Activated T-helper 2 cell treated with anti-CD3 and anti-CD28 coated beads, Interferon-gamma antibody, Interleukin-2, Interleukin-4, amounts not matched to agents 10 μg/mL and 5 μg/mL and 100 μg/mL, durations not matched to agents 14 hours and 24 hours and 36 hours (primary cell): ENCODE measurements at regions not wholly inside any gene's neighbourhood (a gene's known extent, or its start where the extent isn't known, plus 50 kb on each side); places are given as distances from the start of the nearest gene placed in this dataset.

Experiments used
- DNase-seq: peaks from one replicate; pipeline ENCODE4 v3.0.0; 2021; ENCODE audit warnings: low spot score
- H3K27ac Mint-ChIP-seq: one replicate; pipeline ENCODE4 v1.8.0; 2021; ENCODE audit warnings: mixed read lengths
- H3K27me3 Mint-ChIP-seq: one replicate; pipeline ENCODE4 v1.8.0; 2021; ENCODE audit warnings: low read depth, mixed read lengths
- H3K36me3 Mint-ChIP-seq: one replicate; pipeline ENCODE4 v1.8.0; 2021; ENCODE audit warnings: low read depth, mixed read lengths
- H3K4me1 Mint-ChIP-seq: one replicate; pipeline ENCODE4 v1.8.0; 2021; ENCODE audit warnings: low read depth, mixed read lengths
- H3K4me3 Mint-ChIP-seq: one replicate; pipeline ENCODE4 v1.8.0; 2021; ENCODE audit warnings: low read depth, mild to moderate bottlenecking, moderate library complexity, mixed read lengths
- H3K9me3 Mint-ChIP-seq: one replicate; pipeline ENCODE4 v1.8.0; 2021; ENCODE audit warnings: mixed read lengths
- intact Hi-C: fragments of 100-400 bp; cut with micrococcal nuclease; formaldehyde crosslinking; loops from one replicate; pipeline ENCODE4 v1.15.1; 2023

GRCh38 chr1:222266223-222267196 is 281.4 kb downstream of the HHIPL2 start:
- Mint-ChIP-seq H3K36me3 (no peaks in the 10 kb centered on the region), H3K27me3 (no peaks in the 10 kb centered on the region), H3K27ac (no peak overlapping the region), H3K9me3 (no peaks in the 10 kb centered on the region), H3K4me3 (no peak overlapping the region), H3K4me1 (no peaks in the 10 kb centered on the region)
- intact Hi-C loops, result no loop called here
- DNase-seq, result no peak

GRCh38 chr1:222263791-222264190 is 284.1 kb downstream of the HHIPL2 start:
- Mint-ChIP-seq H3K27me3 (no peaks in the 10 kb centered on the region), H3K4me3 (no peak overlapping the region), H3K9me3 (no peaks in the 10 kb centered on the region), H3K27ac (no peak overlapping the region), H3K36me3 (no peaks in the 10 kb centered on the region), H3K4me1 (no peaks in the 10 kb centered on the region)
- intact Hi-C loops, result no loop called here
- DNase-seq, result no peak

- intact Hi-C loops, result no loop called here
- Mint-ChIP-seq H3K27ac (no peak overlapping the region), H3K9me3 (no peaks in the 10 kb centered on the region), H3K4me3 (no peak overlapping the region), H3K27me3 (no peaks in the 10 kb centered on the region), H3K4me1 (no peaks in the 10 kb centered on the region), H3K36me3 (no peaks in the 10 kb centered on the region)
- DNase-seq, result no peak
Observed at GRCh38 chr1:222257027-222257426, 290.9 kb downstream of the HHIPL2 start.

GRCh38 chr1:222256058-222256457 is 291.8 kb downstream of the HHIPL2 start:
- intact Hi-C loops, result no loop called here
- DNase-seq, result no peak
- no peaks in the 10 kb centered on the region for H3K4me1 Mint-ChIP-seq
- H3K4me3 Mint-ChIP-seq, result no peak overlapping the region
- no peaks in the 10 kb centered on the region for H3K36me3 Mint-ChIP-seq
- no peaks in the 10 kb centered on the region for H3K27me3 Mint-ChIP-seq
- no peaks in the 10 kb centered on the region for H3K9me3 Mint-ChIP-seq
- no peak overlapping the region for H3K27ac Mint-ChIP-seq

GRCh38 chr1:222252788-222253187 is 295.1 kb downstream of the HHIPL2 start:
- H3K4me1 Mint-ChIP-seq, result no peaks in the 10 kb centered on the region
- no peak overlapping the region for H3K4me3 Mint-ChIP-seq
- DNase-seq, result no peak
- H3K9me3 Mint-ChIP-seq, result no peaks in the 10 kb centered on the region
- intact Hi-C loops, result no loop called here
- H3K27me3 Mint-ChIP-seq, result no peaks in the 10 kb centered on the region
- H3K36me3 Mint-ChIP-seq, result no peaks in the 10 kb centered on the region
- no peak overlapping the region for H3K27ac Mint-ChIP-seq

- intact Hi-C loops, result no loop called here
- no peak for DNase-seq
- Mint-ChIP-seq H3K4me3 (no peak overlapping the region), H3K4me1 (no peaks in the 10 kb centered on the region), H3K36me3 (no peaks in the 10 kb centered on the region), H3K27ac (no peak overlapping the region), H3K9me3 (no peaks in the 10 kb centered on the region), H3K27me3 (no peaks in the 10 kb centered on the region)
Observed at GRCh38 chr1:222251847-222252246, 296.1 kb downstream of the HHIPL2 start.

GRCh38 chr1:222250376-222250775 is 297.5 kb downstream of the HHIPL2 start:
- Mint-ChIP-seq H3K4me3 (no peak overlapping the region), H3K4me1 (no peaks in the 10 kb centered on the region), H3K9me3 (no peaks in the 10 kb centered on the region), H3K27me3 (no peaks in the 10 kb centered on the region), H3K27ac (no peak overlapping the region), H3K36me3 (no peaks in the 10 kb centered on the region)
- no peak for DNase-seq
- intact Hi-C loops, result no loop called here

GRCh38 chr1:222247811-222248310 is 300.0 kb downstream of the HHIPL2 start:
- DNase-seq, result no peak
- no peaks in the 10 kb centered on the region for H3K36me3 Mint-ChIP-seq
- no peak overlapping the region for H3K27ac Mint-ChIP-seq
- no peaks in the 10 kb centered on the region for H3K27me3 Mint-ChIP-seq
- no peak overlapping the region for H3K4me3 Mint-ChIP-seq
- intact Hi-C loops, result no loop called here
- H3K4me1 Mint-ChIP-seq, result no peaks in the 10 kb centered on the region
- no peaks in the 10 kb centered on the region for H3K9me3 Mint-ChIP-seq

- Mint-ChIP-seq H3K4me1 (no peaks in the 10 kb centered on the region), H3K36me3 (no peaks in the 10 kb centered on the region), H3K4me3 (no peak overlapping the region), H3K27ac (no peak overlapping the region), H3K9me3 (no peaks in the 10 kb centered on the region), H3K27me3 (no peaks in the 10 kb centered on the region)
- no peak for DNase-seq
- intact Hi-C loops, result no loop called here
Observed at GRCh38 chr1:222247081-222247480, 300.8 kb downstream of the HHIPL2 start.

- Mint-ChIP-seq H3K36me3 (no peaks in the 10 kb centered on the region), H3K4me3 (no peak overlapping the region), H3K4me1 (no peaks in the 10 kb centered on the region), H3K9me3 (no peaks in the 10 kb centered on the region), H3K27me3 (no peaks in the 10 kb centered on the region), H3K27ac (no peak overlapping the region)
- DNase-seq, result no peak
- intact Hi-C loops, result no loop called here
Observed at GRCh38 chr1:222243902-222244301, 304.0 kb downstream of the HHIPL2 start.

GRCh38 chr1:222242492-222242891 is 305.4 kb downstream of the HHIPL2 start:
- Mint-ChIP-seq H3K27ac (no peak overlapping the region), H3K9me3 (no peaks in the 10 kb centered on the region), H3K4me3 (no peak overlapping the region), H3K27me3 (no peaks in the 10 kb centered on the region), H3K36me3 (no peaks in the 10 kb centered on the region), H3K4me1 (no peaks in the 10 kb centered on the region)
- no peak for DNase-seq
- intact Hi-C loops, result no loop called here

- no peaks in the 10 kb centered on the region for H3K27me3 Mint-ChIP-seq
- H3K4me3 Mint-ChIP-seq, result no peak overlapping the region
- no peaks in the 10 kb centered on the region for H3K9me3 Mint-ChIP-seq
- DNase-seq, result no peak
- H3K27ac Mint-ChIP-seq, result no peak overlapping the region
- no peaks in the 10 kb centered on the region for H3K36me3 Mint-ChIP-seq
- intact Hi-C loops, result no loop called here
- H3K4me1 Mint-ChIP-seq, result no peaks in the 10 kb centered on the region
Observed at GRCh38 chr1:222241410-222241809, 306.5 kb downstream of the HHIPL2 start.

- H3K27ac Mint-ChIP-seq, result no peak overlapping the region
- intact Hi-C loops, result no loop called here
- H3K9me3 Mint-ChIP-seq, result no peaks in the 10 kb centered on the region
- no peak for DNase-seq
- no peaks in the 10 kb centered on the region for H3K36me3 Mint-ChIP-seq
- H3K4me1 Mint-ChIP-seq, result no peaks in the 10 kb centered on the region
- no peaks in the 10 kb centered on the region for H3K27me3 Mint-ChIP-seq
- H3K4me3 Mint-ChIP-seq, result no peak overlapping the region
Observed at GRCh38 chr1:222240536-222241181, 307.2 kb downstream of the HHIPL2 start.
